Amniotic stem cell (primary cell): ENCODE measurements at regions not wholly inside any gene's neighbourhood (a gene's known extent, or its start where the extent isn't known, plus 50 kb on each side); places are given as distances from the start of the nearest gene placed in this dataset.

Source experiments
- DNase-seq: peaks from one replicate; lab custom pipeline; 2025; lab: John Stamatoyannopoulos, UW

DNA sequence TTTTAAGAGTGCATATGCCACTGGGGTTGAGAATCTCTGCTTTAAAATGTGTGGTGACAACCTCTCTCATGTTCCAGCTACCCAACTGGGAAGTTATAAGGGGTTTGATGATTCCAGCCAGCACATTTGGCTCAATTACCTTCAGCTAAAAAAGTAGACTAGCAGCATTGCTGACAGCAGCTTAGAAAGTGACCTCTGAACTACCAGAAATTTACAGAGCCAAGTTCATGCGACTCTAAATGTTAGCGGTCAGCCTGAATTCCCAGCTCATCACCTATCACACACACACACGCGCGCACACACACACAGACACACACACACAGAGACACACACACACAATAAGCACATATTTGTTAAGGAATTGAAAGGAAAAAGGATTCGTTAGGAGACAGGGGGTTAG lies 377.5 kb downstream of the TMEM167A start:
- no peak for DNase-seq

DNA sequence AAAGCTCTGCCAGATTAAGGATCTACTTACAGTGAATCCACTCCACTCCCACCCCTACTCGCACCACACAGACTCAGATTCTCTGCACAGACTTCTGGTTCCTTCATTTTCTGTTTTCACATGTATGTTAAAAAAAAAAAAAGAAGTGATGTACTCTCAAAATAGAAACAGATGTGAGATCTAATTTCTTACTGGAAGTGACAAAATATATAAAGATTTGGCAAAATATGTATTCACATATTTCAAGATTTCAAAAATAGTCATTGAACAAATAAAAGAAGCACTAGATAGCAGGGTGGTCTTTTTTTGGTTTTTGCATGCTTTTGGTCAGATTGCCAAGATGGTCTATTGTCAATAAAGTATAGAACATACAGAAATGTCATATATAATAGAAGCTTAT lies 379.2 kb downstream of the TMEM167A start:
- no peak for DNase-seq

DNA sequence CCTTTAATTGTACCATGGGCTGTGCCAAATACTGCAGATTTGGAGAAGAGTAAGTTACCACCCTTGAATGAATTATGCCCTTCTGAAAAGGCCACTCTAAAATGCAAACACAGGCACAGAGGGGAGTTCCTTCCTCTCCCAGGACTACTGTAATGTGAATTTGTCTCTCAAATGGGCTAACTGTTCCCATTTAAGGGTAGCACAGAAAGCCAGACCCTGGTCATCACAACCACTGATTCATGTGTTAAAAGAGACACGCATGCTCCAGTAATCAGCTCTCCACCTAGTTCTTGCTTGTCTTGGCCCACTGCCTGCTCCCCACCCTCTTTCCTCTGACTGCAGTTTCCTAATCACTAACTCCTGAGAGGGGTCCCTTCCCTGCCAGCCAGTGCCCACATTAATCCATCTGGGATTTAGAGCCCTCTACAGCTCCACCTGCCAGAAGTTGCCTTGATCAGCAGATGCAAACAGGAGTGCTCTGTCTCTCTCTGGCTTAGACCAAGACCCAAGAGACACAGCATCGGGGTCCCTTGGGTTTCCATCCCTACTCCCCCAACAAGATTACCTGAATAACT lies 382.4 kb downstream of the TMEM167A start:
- no peak for DNase-seq

DNA sequence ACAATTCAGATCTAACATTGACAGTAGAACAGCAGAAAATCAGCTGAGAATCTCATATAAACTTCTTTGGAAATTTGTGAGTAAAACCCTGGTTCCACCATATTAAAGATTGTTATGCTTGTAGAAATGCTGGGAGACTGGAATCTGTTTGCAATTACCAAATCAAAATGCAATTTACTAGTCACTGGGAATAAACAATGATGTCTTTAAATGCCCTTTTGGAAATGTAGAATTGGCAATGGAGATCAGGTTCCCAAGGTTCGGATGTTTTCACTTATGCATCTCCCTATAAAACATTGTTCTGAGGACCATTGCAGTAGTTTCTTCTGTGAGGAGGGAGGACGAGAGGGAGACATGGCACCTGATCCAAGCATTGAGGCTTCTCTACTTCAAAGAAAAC lies 384.4 kb downstream of the TMEM167A start:
- no peak for DNase-seq

DNA sequence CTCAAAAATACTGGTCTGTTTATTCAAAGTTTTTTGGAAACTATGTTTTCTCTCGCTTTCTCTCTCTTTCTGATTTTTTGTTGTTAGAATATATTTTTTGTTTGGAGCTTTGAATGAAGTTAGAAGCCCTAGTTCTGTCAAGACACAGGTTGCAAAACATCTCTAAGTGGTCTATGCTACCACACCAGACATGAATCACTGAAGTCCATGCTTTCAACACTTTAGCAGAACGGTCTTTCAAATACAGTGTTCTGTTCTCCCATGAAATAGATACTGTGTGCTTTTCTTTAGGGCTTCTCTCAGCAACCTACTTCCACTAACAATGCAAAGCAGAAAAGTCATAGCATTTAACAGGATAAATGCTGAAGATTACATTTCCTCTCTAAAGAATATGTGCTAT lies 392.5 kb downstream of the TMEM167A start:
- no peak for DNase-seq

DNA sequence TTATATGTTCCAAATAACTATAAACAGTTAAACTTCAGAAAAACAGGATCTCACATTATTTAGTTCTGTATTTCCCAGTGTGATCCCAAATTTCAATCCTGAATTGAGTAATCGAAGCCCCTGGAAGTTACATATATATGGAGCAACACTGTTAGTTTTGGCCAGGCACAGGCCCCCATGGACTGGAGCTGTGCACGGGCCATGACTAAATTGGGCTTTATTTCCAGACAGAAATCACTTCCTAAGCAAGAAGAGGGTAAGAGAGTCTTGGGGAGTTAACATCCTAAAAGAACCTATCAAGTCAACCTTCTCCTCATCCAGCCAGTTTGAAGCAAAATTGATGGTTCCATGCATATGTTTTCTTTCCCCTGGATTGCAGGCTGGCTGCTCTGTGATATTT lies 393.0 kb downstream of the TMEM167A start:
- no peak for DNase-seq

DNA sequence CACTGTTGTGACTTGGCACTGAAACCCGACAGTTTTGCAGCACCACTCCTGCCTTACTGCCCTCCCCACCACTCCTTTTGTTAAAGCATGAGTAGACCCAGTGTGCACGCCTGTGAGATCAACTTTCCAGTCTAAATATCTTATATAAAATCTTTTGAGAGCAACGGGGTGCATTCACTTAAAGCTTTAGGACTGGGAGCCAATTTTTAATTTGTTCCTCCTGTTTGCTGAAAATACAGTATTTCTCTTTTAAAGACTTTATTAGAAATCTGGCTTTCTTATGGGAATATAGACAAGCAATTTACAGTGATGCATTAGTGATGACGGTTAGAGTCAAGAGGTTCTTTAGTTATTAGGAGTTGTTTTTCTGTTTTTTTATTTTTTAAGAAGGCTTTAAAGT lies 397.5 kb downstream of the TMEM167A start:
- no peak for DNase-seq

DNA sequence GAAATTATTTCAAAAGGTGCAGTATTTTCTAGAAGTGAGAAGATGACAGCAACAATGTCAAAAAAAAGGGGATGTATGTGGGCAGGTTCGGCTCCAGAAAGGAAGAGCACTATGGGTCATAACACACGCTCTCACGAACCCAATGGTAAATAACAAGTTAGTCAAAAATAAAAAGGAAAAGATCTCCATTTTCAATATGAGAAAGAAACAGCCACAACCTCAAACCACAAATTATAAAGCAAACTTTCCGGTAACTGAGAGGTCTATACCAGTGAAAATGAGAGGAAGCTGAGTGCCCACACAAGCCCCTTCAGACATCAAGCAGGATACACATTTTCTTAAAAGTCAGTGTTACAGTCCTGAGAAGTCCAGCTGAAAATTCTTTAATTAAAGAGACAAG lies 398.5 kb upstream of the RPS23 start:
- DNase-seq, result no peak

DNA sequence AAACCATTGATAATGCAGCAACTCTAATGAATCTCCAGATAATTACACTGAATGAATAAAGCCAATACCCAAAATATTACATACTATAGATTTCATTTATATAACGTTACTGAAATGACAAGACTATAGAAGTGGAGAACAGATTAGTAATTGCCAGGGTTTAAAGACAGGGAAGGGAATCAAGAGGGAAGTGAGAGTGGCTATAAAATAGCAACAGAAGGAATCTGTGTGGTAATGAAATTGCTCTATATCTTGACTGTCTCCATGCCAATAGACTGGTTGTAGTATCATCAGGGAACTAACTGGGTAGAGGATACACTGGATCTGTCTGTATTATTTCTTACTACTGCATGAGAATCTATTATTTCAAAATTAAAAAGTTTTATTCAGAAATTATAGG lies 396.5 kb upstream of the RPS23 start:
- no peak for DNase-seq

DNA sequence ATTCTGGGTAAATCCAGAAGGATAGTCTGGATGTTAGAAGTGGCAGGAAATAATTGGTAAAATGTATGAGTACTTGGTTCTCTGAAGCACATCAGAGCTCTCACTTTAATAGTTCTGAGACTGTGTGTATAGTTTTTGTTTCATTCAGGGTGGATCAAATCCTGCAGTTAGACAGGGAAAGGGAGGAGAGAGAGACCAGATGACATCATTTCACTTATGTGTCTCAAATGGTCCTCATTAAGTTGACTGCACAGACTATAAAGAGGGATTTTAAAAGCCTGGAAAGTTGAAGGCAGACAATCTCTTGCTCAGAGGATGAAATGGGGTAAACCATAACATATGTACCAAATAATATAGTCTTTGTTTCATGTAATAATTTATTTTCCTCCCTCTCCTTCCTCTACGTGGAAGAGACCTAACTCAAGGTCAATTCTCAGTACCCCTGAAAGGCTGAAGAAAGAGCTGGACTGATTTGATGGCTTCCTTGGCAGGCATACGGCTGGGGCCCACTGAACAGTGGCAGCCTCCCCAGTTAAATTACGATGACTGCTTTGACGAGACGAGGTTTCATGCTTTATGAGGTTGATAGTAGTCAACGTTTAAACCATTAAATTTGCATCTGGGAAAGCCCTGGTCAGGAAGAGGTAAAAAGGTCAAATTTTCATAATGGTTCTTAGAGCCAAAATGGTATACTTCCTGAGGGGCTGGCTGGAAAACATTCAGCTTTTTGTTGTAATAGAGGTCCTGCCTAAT lies 395.1 kb upstream of the RPS23 start:
- no peak for DNase-seq

DNA sequence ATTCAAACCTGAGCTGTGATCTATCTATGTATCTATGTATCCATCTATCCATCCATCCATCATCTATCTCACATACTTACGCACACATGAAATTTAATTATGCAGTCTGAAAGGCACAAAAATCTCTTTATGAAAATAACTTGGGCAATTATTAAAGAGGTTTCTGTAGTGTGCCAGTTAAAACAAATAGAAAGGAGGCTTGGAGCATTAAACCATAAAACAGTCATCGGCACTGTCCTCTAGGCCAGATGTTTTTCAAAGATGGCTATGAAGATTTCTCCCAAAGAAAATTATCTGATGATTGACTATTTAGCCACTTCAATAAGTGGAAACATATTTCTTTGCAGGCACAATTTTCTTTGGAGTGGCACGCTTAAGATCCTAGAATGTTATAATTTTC lies 392.5 kb upstream of the RPS23 start:
- no peak for DNase-seq

DNA sequence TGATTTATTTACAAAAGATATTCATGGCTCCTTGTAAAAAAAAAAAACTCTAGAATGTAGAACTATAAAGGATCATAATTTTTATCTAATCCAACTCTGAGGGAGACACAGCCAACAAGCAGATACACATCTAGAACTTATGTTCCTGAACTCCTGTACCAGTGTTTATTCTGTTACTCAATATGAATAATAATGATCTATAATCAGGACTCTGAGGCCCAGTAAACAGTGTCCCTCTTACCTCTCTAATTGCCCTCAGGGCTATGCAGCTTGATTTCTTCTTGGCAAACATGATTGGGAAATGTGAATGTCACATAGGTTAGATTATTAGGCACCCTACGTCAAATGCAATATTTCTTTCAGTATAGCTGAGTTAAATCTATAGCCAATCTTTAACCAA lies 391.6 kb upstream of the RPS23 start:
- no peak for DNase-seq

DNA sequence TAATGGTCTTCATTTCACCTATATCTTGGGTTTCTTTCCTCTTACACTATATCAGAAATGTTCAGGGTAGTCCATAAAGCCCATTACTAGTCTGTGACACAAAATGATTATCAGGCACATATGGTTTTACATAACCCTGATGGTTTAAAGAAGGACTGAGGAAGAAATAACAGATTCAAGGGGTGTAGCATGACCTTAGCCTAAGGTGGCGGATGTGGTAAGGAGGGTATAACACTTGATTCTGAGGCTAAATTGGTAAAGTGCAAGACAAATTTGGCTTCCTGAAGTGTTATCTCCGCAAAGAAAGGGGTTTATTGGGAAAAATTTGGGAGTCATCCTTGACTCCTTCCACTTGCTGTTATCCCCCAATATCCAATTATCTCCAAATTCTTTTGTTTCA lies 388.2 kb upstream of the RPS23 start:
- DNase-seq, result no peak

DNA sequence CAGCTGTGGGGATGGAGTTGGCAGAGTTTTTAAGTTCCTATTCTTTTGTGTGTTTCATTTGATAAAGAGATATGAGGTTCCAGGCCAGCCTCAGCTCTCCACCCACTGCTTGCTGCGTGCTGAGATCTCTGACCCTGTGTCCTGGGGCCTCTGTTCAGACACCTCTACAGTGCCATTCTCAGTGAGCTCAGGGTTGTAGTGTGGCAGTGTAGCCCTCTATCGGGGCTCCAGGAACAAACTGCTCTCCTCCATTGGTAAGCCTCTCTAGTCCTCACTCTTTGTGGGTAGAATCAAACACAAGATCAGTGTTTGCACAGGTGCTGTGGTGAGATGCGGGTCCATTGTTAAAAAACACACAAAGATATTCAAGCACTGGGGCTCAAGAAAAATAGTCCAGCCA lies 386.6 kb upstream of the RPS23 start:
- DNase-seq, result no peak

DNA sequence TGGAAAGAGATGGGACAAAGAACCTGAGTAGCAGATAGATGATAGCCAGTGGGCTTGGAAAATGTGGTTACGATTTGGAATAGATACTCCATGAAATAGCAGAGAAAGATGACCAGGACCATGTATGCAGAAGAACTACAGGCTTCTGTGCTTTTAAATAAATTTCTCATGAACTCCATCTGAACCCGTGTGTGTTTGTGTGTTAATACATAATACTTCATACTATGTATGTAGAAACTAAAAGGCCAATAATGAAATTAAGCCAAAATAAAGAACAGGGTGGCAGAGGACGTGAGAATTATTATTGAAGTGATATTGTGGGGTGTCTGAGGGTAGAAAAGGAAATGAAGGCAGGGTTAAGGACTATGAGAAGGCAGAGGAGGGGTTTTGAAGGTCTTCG lies 385.1 kb upstream of the RPS23 start:
- DNase-seq, result no peak

DNA sequence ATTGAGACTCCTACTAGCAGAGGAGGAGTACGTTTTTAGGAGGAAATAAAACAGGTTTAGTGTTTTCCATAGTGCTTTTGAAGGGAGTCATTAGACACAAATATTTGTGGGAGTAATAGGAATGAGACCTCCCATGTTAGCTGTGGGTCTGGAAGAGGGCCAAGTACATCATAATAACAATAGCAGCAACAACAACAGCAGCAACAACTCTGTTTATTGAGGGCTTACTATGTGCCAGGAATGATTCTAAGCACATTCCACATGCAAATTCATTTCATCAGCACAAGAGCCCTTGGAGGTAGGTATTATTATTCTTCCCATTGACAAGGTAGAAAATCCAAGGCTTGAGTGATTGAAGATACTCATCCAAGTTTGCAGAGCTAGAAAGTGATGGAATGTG lies 384.2 kb upstream of the RPS23 start:
- DNase-seq, result no peak

DNA sequence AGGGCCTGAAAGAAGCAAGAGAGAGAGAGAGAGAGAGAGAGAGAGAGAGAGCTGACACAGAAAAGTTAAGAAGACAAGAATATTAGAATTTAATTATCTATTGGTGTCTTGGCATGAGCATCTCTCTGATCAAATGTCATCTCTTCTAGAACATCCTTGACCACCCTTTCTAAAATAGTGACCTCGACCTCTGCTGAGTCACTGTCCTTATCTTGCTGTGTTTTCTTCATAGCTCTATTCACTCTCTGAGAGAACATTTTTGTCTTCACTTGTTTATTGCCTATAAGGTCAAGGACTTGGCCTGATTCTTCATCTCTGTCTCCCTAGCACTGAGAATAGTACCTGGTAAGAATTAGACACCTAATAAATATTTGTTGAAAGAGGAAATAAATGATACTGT lies 383.8 kb upstream of the RPS23 start:
- no peak for DNase-seq

DNA sequence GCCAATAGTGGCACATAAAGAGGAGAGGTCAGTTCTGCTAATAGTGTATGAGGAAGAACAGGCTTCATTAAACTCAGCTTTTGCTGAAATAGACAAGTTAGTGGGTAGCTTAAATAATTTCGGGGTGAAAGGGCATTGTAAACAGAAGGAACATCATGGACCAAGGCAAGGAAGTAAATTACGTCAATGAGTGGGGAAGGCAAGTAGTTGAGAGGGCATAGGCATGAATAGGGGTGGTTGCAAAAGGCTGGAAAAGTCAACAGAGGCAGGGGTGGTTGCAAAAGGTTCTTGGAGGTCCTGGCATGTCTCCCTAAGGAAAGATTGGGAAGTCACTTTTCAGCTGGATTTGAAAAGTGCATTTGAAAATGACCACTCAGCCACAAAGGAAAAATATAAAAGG lies 383.3 kb upstream of the RPS23 start:
- no peak for DNase-seq

DNA sequence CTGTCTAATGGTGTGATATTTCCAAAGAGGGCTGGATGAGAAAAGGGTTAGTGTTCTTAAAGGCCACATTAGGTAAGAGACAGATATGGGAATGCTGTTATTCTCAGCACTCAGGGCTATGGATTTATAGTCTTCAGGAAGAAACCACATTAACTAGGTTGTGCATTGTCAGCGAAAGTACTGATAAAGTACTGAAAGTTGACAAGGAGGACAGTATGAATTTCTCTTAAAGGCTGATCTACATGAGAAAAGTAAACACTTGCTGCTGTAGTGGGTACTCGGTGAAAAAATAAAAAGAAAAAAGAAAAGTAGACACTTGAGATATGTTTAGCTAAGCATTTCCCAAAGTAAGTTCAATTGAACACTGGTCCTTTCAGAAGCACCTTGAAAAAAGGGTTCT lies 381.0 kb upstream of the RPS23 start:
- no peak for DNase-seq

DNA sequence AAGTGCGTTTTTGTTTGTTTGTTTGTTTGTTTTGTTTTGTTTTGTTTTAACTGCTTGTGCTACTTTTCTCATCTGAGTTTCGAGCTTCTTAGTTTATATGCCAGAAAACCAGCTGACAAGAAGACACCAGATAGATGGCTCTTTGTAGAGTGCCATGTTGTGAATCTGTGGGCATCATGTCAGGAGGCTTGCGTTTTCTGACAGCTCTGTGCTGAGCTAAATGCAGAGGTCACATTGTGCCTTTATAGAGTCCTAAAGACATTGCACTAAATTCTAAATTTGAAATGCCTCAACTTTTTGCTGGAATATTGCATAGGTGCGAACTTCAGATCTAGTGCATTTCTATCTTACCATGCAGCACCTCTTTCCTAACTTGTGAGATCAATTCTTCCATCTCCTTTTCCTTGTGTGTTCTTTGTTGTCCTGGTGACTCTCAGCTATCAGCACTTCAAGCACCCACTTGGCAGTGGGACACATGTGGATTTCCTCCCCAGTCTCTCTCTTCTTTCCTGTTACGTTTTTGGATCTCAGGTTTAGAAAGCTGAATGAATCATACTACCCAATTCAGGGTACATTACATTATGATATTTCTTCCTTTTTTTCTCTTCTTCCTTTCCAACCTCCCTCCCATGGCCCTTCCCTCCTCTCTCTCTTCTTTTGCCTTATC lies 379.0 kb upstream of the RPS23 start:
- DNase-seq, result no peak

DNA sequence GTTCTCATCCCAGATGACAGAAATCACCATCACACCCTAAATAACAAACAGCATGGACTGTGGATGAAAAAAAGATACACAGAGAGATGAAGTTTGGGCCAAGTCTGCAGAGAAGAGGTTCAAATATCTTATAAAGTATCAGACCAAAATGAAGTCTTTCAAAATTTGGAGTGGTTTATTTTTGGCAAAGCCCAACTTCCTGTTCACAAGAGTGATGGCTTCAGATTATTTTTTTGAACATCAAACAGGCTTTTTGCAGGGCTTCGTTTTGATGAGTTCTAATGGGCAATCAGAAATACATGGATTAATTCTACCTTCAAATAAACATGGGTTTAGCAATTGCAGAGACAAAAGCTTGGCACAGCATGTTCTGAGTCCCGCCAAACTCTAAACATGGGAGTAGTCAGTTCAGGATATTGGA lies 378.2 kb upstream of the RPS23 start:
- DNase-seq, result no peak

DNA sequence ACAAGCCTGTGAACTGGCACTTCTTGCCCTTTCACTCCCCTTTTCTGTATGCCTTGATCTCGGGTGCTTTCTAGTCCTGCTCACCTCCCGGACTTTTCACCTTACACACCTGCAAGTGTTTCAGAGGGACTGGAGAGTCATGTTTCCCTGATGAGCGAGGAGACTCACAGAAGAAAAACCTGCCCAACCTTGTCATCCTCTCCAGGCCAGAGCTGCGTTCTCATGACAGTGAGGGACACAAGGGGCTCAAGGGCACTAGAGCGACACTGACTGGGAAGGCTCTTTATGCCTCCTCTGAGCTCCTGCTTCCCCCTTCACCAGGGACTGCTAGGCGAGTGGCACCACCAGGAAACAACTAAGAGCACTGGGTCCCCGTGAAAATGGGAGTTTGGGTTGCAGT lies 376.9 kb upstream of the RPS23 start:
- DNase-seq, result no peak

DNA sequence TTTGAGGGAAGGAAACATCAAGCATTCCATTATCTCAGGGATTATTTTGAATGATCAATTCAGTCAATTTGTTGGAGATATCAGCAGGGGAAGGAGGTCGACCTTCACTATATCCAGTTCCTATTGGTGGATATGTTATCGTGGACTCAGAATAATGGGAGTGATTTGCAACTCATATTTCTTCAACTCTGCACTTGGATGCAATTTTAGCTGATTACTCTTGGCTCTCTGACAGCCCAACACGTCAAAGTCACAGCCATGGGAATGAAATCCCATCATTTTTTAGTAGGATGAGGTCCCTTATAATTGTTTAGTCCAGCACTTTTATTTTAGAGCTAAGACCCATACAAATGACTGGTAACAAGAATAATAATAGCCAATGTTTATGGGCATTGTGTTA lies 371.8 kb upstream of the RPS23 start:
- DNase-seq, result no peak

DNA sequence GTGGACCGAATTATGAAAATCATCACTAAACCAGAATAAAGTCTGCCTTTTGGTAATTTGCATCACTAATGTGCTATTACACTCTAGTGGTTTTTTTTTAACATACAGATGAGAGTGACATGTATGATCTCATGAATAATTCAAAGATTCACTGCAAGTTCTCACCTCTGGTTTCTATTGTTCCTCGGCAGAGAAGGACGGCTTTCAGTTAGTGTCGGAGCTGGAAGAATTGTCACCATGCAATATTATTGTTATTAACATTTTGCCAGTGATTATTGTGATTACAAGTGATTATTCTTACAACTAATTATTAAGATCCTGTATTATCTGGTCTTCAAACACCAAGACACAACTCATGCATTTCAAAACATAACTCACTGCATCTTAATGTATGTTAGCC lies 366.6 kb upstream of the RPS23 start:
- no peak for DNase-seq
